ENCODE measurements at regions not wholly inside any gene's neighbourhood (a gene's known extent, or its start where the extent isn't known, plus 50 kb on each side); places are given as distances from the start of the nearest gene placed in this dataset.

- TF ChIP-seq EZH2phosphoT487 (IDR thresholded peaks at IDR 0.05; ENCODE audit: insufficient read depth, low read depth) (no peak), EZH2 (IDR thresholded peaks at IDR 0.05; ENCODE audit: insufficient read depth, poor library complexity, severe bottlenecking) (no peak)
Observed at GRCh38 chr11:70853068-70853769, 399.2 kb downstream of the SHANK2 start.

All from GM23248 (cell line).